ENCODE measurements at regions not wholly inside any gene's neighbourhood (a gene's known extent, or its start where the extent isn't known, plus 50 kb on each side); places are given as distances from the start of the nearest gene placed in this dataset.

GRCh38 chr2:58805126-58805525, 564.0 kb upstream of the FANCL start:
- no peaks in the 10 kb centered on the region for H3K27me3 Mint-ChIP-seq
- H3K9me3 Mint-ChIP-seq = no peaks in the 10 kb centered on the region
- DNase-seq (ENCODE audit: low spot score in 2 of 2) = no peak
- H3K4me3 Mint-ChIP-seq = no peak overlapping the region
- no peaks in the 10 kb centered on the region for H3K4me1 Mint-ChIP-seq
- no peak for ATAC-seq (replicated peaks; ENCODE audit: extremely low read depth, poor library complexity, severe bottlenecking)
- no peak overlapping the region for H3K27ac Mint-ChIP-seq (ENCODE audit: low read depth)
- no peaks in the 10 kb centered on the region for H3K36me3 Mint-ChIP-seq (ENCODE audit: insufficient read depth)

GRCh38 chr2:58803192-58803591, 562.1 kb upstream of the FANCL start:
- no peak for ATAC-seq (replicated peaks; ENCODE audit: extremely low read depth, poor library complexity, severe bottlenecking)
- no peaks in the 10 kb centered on the region for H3K4me1 Mint-ChIP-seq
- no peaks in the 10 kb centered on the region for H3K9me3 Mint-ChIP-seq
- H3K27ac Mint-ChIP-seq (ENCODE audit: low read depth) = no peak overlapping the region
- H3K4me3 Mint-ChIP-seq = no peak overlapping the region
- DNase-seq (ENCODE audit: low spot score in 2 of 2) = no peak
- H3K27me3 Mint-ChIP-seq = no peaks in the 10 kb centered on the region
- no peaks in the 10 kb centered on the region for H3K36me3 Mint-ChIP-seq (ENCODE audit: insufficient read depth)

- no peak for ATAC-seq (replicated peaks; ENCODE audit: extremely low read depth, poor library complexity, severe bottlenecking)
- H3K27me3 Mint-ChIP-seq = no peaks in the 10 kb centered on the region
- no peak for DNase-seq (ENCODE audit: low spot score in 2 of 2)
Measured at GRCh38 chr2:58800881-58801280, 559.8 kb upstream of the FANCL start.

GRCh38 chr2:58798676-58799208, 557.6 kb upstream of the FANCL start:
- Mint-ChIP-seq H3K36me3 (ENCODE audit: insufficient read depth) (no peaks in the 10 kb centered on the region), H3K9me3 (no peaks in the 10 kb centered on the region), H3K27ac (ENCODE audit: low read depth) (no peak overlapping the region), H3K4me3 (no peak overlapping the region), H3K27me3 (no peaks in the 10 kb centered on the region), H3K4me1 (no peaks in the 10 kb centered on the region)
- DNase-seq (ENCODE audit: low spot score in 2 of 2) (no peak), ATAC-seq (replicated peaks; ENCODE audit: extremely low read depth, poor library complexity, severe bottlenecking) (no peak)

More at GRCh38 chr2:58800881-58801280, 559.8 kb upstream of the FANCL start:
- Mint-ChIP-seq H3K4me1 (no peaks in the 10 kb centered on the region), H3K4me3 (no peak overlapping the region), H3K27ac (ENCODE audit: low read depth) (no peak overlapping the region), H3K9me3 (no peaks in the 10 kb centered on the region), H3K36me3 (ENCODE audit: insufficient read depth) (no peaks in the 10 kb centered on the region)

- Mint-ChIP-seq H3K4me1 (no peaks in the 10 kb centered on the region), H3K27me3 (no peaks in the 10 kb centered on the region), H3K4me3 (no peak overlapping the region), H3K36me3 (ENCODE audit: insufficient read depth) (no peaks in the 10 kb centered on the region), H3K27ac (ENCODE audit: low read depth) (no peak overlapping the region), H3K9me3 (no peaks in the 10 kb centered on the region)
- ATAC-seq (replicated peaks; ENCODE audit: extremely low read depth, poor library complexity, severe bottlenecking) = no peak
- DNase-seq (ENCODE audit: low spot score in 2 of 2) = no peak
Measured at GRCh38 chr2:58796239-58796910, 555.2 kb upstream of the FANCL start.

- H3K4me1 Mint-ChIP-seq = no peaks in the 10 kb centered on the region
- ATAC-seq (replicated peaks; ENCODE audit: extremely low read depth, poor library complexity, severe bottlenecking) (no peak), DNase-seq (ENCODE audit: low spot score in 2 of 2) (no peak)
- no peak overlapping the region for H3K27ac Mint-ChIP-seq (ENCODE audit: low read depth)
- no peaks in the 10 kb centered on the region for H3K27me3 Mint-ChIP-seq
- no peak overlapping the region for H3K4me3 Mint-ChIP-seq
- no peaks in the 10 kb centered on the region for H3K36me3 Mint-ChIP-seq (ENCODE audit: insufficient read depth)
- H3K9me3 Mint-ChIP-seq = no peaks in the 10 kb centered on the region
Measured at GRCh38 chr2:58794916-58795315, 553.8 kb upstream of the FANCL start.

GRCh38 chr2:58794103-58794502, 553.0 kb upstream of the FANCL start:
- ATAC-seq (replicated peaks; ENCODE audit: extremely low read depth, poor library complexity, severe bottlenecking) (no peak), DNase-seq (ENCODE audit: low spot score in 2 of 2) (no peak)
- Mint-ChIP-seq H3K27me3 (no peaks in the 10 kb centered on the region), H3K9me3 (no peaks in the 10 kb centered on the region), H3K36me3 (ENCODE audit: insufficient read depth) (no peaks in the 10 kb centered on the region), H3K4me3 (no peak overlapping the region), H3K27ac (ENCODE audit: low read depth) (no peak overlapping the region), H3K4me1 (no peaks in the 10 kb centered on the region)

- no peak for DNase-seq (ENCODE audit: low spot score in 2 of 2)
- H3K27me3 Mint-ChIP-seq = no peaks in the 10 kb centered on the region
Measured at GRCh38 chr2:58788402-58788801, 547.3 kb upstream of the FANCL start.

GRCh38 chr2:58770846-58771245, 529.7 kb upstream of the FANCL start:
- H3K27ac Mint-ChIP-seq (ENCODE audit: low read depth) = no peak overlapping the region
- ATAC-seq (replicated peaks; ENCODE audit: extremely low read depth, poor library complexity, severe bottlenecking) = no peak
- H3K36me3 Mint-ChIP-seq (ENCODE audit: insufficient read depth) = no peaks in the 10 kb centered on the region
- no peaks in the 10 kb centered on the region for H3K4me1 Mint-ChIP-seq
- peaks cover 5% of the 10 kb centered on the region for H3K9me3 Mint-ChIP-seq
- H3K4me3 Mint-ChIP-seq = no peak overlapping the region
- no peaks in the 10 kb centered on the region for H3K27me3 Mint-ChIP-seq
- DNase-seq (ENCODE audit: low spot score in 2 of 2) = no peak

More at GRCh38 chr2:58788402-58788801, 547.3 kb upstream of the FANCL start:
- H3K4me3 Mint-ChIP-seq = no peak overlapping the region
- H3K36me3 Mint-ChIP-seq (ENCODE audit: insufficient read depth) = no peaks in the 10 kb centered on the region
- H3K27ac Mint-ChIP-seq (ENCODE audit: low read depth) = no peak overlapping the region
- H3K9me3 Mint-ChIP-seq = peaks cover 9% of the 10 kb centered on the region
- ATAC-seq (replicated peaks; ENCODE audit: extremely low read depth, poor library complexity, severe bottlenecking) = no peak
- no peaks in the 10 kb centered on the region for H3K4me1 Mint-ChIP-seq

- no peaks in the 10 kb centered on the region for H3K27me3 Mint-ChIP-seq
- no peaks in the 10 kb centered on the region for H3K36me3 Mint-ChIP-seq (ENCODE audit: insufficient read depth)
- peaks cover 3% of the 10 kb centered on the region for H3K9me3 Mint-ChIP-seq
- H3K27ac Mint-ChIP-seq (ENCODE audit: low read depth) = no peak overlapping the region
- no peak overlapping the region for H3K4me3 Mint-ChIP-seq
- ATAC-seq (replicated peaks; ENCODE audit: extremely low read depth, poor library complexity, severe bottlenecking) = no peak
- DNase-seq (ENCODE audit: low spot score in 2 of 2) = no peak
- H3K4me1 Mint-ChIP-seq = no peaks in the 10 kb centered on the region
Measured at GRCh38 chr2:58769864-58770234, 528.7 kb upstream of the FANCL start.

GRCh38 chr2:58769111-58769863, 528.2 kb upstream of the FANCL start:
- Mint-ChIP-seq H3K9me3 (no peaks in the 10 kb centered on the region), H3K27me3 (no peaks in the 10 kb centered on the region), H3K36me3 (ENCODE audit: insufficient read depth) (no peaks in the 10 kb centered on the region), H3K4me3 (no peak overlapping the region), H3K27ac (ENCODE audit: low read depth) (no peak overlapping the region), H3K4me1 (no peaks in the 10 kb centered on the region)
- ATAC-seq (replicated peaks; ENCODE audit: extremely low read depth, poor library complexity, severe bottlenecking) (no peak), DNase-seq (ENCODE audit: low spot score in 2 of 2) (no peak)

- ATAC-seq (replicated peaks; ENCODE audit: extremely low read depth, poor library complexity, severe bottlenecking) = no peak
- Mint-ChIP-seq H3K27ac (ENCODE audit: low read depth) (no peak overlapping the region), H3K27me3 (no peaks in the 10 kb centered on the region), H3K36me3 (ENCODE audit: insufficient read depth) (no peaks in the 10 kb centered on the region), H3K4me3 (no peak overlapping the region), H3K4me1 (no peaks in the 10 kb centered on the region), H3K9me3 (no peaks in the 10 kb centered on the region)
- no peak for DNase-seq (ENCODE audit: low spot score in 2 of 2)
Measured at GRCh38 chr2:58768715-58769080, 527.6 kb upstream of the FANCL start.
